ENCODE measurements at regions not wholly inside any gene's neighbourhood (a gene's known extent, or its start where the extent isn't known, plus 50 kb on each side); places are given as distances from the start of the nearest gene placed in this dataset.

DNA sequence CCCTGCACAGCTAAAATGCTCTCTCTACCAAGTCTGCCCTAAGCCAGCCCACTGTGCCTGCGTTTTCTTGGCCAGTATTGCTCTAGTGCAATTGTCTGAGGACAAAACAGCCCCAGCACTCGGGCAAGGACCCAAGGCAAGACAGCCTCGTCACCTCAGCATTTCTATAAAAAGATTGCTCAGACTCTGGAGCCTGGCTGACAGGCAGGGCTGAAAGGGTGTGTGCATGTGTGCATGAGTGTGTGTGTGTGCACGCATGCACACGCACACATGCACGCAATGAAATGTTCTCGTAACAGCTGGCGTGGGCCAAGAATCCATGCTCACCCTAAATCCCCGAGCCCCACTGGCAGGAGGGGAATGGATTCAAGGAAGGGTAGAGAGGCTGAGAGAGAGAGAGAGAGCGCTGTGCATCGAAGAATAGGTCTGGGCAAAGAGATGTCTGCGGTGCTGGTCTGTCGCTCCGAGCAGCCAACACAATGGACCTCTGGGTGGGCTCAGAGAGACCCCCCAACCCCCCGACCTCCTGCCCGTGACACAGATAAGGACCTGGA, 579.2 kb downstream of the BCOR start:
- DNase-seq, result no peak

DNA sequence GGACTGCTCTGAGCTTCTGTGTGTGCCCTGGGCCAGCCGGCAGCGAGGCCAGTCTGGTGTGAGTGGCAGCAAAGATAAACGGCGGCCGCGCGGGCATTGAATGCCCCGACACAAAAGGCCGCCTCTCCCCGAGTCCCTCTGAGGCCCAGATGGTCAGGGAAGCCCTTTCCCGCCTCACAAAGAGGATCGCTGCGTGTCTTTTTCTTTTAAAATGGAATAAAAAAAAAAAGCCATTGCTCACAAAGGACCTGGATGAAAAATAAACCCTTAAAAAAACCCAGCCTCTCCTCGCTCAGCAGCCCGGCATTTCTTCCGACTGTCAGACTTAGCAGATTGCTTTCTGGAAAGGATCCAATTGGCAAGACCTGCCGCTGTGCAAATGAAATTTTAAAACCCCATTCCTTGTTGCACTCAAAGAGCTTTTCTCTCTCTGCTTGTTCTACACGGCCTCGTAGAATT, 578.7 kb downstream of the BCOR start:
- no peak for DNase-seq

DNA sequence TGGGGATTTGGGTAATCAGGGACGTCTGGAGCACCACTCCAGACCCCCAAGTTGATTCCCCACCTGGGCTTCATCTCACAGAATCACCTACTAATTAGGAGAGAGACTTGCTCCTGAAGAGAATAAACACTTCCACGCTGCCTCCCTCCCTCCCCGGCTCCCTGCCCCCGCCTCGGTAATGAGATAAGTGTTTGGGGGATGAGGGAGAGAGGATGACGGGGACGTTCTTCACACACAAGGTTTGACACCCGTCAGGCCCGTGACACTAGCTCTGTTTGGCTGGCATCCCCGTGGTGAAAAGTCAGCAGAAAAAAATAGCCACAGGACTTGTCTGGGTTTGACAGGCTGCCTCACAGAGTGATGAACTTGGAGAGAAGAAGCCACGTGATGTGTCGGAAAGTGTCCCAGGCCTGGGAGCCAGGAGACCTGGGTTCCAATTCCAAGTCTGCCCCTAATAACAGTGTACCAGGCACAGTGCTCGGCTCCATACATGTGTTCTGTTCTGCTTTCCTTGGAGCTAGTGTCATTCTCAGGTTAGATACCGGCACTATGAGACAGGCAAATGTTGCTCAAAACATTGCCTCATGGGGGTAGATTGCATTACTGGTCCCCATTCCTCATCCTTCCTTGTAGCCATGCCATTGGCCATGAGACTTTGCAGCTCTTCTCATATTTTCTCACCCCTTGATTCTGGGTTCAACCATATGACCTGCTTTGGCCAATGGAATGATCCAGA, 578.0 kb downstream of the BCOR start:
- no peak for DNase-seq

DNA sequence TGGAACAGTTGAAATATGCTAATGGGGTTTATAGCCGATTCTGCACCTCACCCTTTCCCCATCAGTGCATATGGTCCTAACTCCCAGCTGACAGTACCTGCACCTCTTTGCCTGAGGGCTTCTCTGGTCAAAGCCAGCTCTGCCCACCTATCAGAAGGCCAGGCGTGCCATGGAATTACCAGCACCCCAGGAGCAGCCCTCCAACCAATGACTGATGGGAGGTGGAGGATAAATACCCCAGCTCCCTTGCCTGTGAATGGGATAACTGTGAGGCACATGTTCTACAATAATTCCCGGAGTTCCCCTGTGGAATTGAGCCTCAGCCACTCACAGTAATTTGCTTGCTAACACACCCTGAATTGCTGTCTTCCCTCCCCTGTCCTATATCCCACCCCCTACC, 572.0 kb downstream of the BCOR start:
- DNase-seq, result no peak

DNA sequence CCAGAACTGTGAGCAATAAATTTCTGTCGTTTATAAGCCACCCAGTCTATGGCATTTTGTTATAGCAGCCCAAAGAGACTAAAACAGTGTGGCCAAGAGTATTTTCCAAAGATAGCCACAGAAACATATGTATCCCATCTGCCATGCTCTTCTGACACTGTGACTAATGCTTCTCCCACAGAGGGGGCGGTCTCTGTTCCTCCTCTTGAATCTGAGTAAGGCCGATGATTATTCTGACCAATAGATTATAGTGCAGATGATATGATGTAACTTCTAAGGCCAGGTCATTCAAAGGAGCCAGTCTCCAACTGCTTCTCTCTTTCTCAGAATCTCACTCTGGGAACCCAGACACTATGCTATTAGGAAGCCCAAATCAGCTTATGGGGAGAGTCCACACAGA, 570.7 kb downstream of the BCOR start:
- DNase-seq, result no peak

DNA sequence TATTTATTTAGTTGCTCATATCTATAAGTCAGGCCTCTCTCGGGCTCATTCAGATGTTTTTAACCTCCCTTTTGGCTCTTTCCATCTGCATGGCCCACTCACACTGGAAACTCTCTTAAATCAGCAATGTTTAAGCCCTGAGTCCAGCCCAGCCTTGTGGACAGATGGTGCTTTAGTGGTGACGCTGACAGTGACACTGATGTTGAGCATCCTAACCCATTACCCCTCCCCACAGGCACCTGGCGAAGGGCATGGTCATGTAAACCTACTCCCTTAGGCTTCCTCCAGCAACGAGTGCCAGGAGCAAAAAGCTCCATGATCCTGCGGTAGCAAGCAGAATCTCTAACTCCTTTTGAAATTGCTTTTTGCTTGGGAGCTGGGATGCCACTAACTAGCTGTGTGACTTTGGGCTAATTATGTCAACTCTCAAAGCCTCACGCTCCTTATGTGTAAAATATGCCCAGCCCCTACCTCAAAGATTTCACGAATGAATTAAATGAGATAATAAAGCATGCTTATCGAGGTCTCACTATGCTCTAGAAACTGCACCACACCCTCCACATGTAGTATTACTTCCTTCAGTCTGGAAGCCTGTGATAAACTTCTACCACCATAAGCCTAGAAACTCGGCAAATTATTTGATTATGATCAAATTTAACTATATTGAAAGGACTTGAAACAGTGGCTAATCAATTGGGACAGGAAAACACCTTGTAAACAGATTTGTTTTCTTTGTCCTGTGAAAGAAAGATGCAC, 569.4 kb downstream of the BCOR start:
- no peak for DNase-seq

DNA sequence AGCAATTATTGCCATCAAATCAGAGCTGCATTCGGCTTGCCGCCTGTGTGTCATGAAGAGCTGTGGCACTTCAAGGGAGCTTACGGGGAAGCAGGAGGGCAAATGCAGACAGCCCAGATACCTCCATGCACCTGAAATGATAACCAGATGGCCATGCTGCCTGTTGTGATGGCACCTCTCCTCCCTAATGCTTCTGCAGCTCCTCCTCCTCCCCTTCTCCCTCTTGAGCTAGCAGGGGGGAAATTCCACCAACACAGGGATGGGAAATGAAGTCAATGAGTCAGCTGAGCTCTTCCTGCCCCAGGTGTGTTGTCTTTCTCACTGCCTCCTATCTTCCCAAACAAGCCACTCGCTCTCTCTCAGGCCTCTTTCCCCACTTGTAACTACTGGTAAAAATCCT, 565.0 kb downstream of the BCOR start:
- DNase-seq, result no peak

DNA sequence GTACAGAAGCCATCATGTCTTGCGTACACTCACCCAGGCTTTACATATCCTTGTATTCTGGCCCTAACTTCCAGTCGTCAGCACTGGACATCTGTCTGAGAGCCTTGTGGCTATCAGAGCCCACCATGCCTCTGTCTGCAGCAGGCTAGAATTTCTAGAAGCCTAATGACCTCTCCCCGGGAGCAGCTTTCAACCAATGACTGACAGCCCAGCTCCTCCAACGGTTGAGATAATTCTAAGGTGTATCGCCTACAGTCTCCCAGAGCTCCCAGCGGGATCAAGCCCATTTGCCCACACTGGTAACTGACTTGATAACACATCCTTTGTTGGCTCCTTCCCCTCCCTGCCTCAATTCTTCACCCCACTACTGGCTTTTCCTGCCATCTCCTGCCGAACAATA, 562.8 kb downstream of the BCOR start:
- DNase-seq, result no peak

DNA sequence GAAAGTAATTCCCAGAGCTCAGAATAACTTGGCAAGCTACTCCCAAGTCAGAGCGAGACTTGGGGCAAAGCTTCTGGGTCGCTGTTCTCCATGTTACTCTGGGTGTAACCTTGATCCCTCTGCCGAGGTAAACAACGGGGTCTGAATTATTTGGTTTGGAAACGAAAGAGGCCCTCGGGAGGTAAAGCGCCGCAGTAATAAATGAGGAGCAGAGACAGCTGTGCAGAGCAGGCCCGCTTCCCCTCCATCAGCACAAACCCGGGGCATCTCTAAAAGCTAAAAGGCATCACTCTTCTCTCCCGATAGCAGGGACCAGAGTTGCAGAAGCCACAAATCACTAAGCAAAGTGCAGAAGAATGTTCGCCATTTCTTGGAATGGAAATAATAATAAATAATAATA, 561.5 kb downstream of the BCOR start:
- no peak for DNase-seq

DNA sequence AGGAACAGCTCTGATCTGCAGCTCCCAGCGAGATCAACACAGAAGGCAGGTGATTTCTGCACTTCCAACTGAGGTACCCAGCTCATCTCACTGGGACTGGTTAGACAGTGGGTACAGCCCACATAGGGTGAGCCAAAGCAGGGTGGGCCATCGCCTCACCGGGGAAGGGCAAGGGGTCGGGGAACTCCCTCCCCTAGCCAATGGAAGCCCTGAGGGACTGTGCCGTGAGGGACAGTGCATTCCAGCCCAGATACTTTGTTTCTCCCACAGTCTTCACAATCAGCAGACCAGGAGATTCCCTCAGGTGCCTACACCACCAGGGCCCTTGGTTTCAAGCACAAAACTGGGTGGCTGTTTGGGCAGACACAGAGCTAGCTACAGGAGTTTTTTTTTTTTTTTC, 555.9 kb downstream of the BCOR start:
- DNase-seq, result no peak

DNA sequence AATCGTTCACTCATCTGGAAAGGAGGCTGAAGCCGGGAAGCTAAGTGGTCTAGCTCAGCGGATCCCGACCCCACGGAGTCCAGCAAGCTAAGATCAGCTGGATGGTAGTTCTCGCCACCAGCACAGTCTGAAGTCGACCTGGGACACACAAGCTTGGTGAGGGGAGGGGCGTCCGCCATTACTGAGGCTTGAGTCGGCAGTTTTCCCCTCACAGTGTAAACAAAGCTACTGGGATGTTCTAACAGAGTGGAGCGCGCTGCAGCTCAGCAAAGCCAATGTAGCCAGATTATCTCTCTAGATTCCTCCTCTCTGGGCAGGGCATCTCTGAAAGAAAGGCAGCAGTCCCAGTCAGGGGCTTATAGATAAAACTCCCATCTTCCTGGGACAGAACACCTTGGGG, 555.4 kb downstream of the BCOR start:
- no peak for DNase-seq

DNA sequence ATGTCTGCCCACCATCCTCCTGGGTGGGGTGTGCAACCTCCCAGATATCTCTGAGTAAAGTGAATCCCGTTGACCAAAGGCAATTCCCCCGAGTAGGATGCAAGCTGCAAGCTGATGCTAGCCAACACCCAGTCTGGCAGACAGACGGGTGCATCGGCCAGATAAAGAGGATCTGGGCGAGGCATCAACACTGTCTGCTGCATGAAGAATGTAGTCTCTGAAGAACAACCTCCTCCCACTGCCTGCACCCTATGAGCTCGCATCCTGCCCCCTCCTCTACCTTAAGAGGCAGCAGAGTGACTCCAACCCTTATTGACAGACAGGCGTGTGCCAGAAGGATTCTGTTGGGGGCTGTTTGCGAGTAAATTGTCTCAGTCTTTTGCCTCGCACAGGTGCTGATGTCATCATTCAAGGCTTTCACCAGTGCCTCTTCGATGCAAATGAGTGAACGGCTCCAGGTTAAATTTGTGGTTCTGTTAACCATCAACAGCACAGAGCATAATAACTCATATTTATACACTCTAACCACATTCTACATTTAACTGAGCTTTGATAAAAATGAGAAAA, 546.9 kb downstream of the BCOR start:
- no peak for DNase-seq

DNA sequence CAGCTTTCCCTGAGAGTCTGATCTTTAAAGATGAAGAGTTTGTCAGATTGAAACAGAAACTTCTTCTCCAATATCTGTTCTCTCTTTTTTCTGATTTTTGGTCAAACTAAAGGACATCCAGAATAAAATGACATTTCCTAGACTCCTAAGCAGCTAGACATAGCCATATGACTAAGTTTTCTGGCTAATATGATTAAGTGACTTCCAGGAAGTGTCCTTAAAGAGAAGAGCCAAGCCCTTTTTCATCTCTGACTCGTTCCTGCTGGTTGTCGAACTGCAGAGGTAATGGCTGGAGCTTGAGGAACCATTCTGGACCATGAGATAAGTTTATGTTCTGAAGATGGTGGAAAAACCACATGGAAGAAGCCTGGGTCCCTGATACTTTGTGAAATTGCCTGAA, 546.0 kb downstream of the BCOR start:
- no peak for DNase-seq

DNA sequence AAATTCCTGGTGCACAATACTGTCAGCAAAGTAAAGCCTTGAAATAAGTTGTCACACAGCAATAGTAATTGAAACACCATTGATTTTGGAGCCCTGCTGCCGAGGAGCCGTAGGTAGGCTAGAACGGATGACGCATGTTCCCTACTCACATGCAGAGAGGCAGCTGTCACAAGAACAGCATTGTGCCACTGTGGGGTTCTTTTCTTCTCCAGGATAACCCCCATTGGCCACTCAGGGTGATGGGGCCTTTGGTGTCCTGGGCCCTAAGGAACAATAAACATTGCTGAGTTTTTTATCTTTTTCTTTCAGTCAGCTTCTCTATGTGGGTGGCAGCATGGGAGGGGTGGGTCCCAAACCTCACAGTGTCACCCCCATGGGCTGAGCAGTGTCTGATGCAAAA, 542.3 kb downstream of the BCOR start:
- no peak for DNase-seq

DNA sequence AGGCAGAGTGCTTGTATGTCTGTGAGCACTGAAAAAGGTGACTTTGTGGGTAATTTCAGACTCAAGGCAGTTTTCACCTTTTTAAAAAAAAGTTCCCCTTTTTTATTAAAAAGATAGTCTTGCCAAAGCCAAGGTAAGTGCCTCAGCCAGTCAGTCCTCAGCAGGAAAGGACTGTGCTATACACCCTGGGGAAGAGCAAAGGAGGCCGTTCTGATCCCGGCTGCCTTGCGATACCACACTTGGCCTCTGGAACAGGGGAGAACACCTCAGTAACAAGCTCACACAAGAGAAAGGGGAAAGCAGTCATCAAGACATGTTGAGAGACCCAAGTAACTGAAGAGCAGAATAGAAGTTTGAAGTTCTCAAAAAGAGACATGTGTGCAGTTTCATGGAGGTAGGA, 541.7 kb downstream of the BCOR start:
- no peak for DNase-seq

DNA sequence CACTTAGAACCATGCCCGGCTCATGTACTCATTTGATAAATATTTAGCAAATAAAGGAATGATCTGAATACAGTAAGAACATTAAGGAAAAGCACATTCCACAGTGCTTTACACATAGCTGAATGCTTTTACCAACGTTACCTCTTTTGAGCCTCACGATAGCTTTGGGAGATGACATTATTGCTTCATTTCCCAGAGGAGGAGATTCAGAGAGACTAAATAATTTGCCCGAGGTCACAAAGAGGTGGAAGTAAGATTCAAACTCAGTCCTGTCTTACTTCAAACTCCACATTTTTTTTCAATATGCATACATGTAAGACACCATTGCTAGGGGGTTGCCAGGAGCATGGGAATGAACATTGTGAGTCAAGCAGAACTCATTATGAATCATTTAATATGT, 538.5 kb downstream of the BCOR start:
- no peak for DNase-seq

DNA sequence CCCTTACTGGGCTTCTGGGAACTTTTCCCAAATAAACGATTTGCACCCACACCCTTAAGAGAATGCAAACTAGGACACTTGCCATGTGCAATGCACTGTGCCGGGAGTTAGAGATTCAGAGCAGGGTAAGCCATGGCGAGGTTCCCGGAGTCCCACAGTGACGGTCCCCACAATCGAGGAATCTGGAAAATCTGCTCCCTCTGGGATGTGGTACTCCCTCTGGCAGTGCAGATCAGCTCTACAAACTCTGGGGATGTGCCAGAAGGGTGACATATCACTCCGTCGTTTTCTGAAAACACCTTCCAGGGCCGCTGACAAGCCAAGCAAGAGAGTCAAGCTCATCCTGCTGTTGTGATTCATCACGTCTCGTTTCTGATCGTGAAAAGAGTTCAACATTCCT, 537.5 kb downstream of the BCOR start:
- DNase-seq, result no peak

DNA sequence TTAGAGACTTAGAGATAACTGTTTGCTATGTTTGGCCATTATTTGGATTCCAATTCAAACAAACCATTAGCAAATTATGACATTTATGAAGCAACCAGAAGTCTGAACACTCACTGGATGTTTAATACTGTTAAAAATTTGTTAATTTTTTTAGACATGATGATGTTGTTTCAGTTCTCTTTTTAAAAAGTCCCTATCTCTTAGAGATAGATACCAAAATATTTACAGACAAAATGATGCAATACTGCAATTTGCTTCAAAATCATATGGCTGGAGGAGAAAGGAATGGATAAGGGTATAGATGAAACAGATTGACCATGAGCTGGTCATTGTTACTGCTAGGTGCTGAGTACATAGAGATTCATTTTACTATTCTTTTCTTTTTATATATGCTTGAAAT, 534.6 kb downstream of the BCOR start:
- no peak for DNase-seq

DNA sequence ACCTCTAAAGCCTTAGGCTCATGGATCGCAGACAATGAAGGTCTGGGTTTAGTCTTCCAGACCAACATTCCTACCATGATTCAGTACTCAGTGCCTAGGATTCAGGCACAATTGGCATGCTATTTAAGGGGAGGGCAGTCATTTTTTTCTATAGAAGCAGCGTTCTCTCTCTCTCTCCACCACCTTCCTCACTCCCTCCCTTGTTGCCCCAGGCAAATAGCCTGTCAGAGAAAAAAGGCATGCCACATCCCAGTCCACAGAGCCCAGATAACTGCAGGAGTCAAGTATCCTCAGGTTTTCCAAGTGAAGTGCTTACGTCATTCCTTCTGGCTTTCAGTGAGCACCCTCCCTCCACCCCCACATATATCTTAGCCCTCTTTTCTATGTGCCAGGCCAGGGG, 533.0 kb downstream of the BCOR start:
- DNase-seq, result no peak

DNA sequence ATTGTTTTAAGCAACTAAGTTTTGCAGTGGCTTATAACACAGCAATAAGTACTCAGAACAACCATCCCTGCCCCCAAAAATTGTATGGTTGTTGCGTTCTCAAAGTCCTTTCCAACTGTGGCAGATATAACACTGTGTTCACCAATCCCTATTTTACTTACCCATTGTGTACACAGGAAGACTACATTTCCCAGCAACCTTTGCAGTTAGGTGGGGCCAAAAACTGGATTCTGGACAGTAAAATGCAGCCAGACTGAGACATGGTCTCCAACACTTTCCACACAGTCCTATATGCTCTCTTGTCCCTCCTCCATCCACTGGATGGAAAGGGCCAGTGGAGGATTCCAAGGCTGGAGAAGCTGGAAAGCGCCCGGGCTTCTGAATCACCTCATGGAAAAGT, 523.6 kb downstream of the BCOR start:
- DNase-seq, result no peak

DNA sequence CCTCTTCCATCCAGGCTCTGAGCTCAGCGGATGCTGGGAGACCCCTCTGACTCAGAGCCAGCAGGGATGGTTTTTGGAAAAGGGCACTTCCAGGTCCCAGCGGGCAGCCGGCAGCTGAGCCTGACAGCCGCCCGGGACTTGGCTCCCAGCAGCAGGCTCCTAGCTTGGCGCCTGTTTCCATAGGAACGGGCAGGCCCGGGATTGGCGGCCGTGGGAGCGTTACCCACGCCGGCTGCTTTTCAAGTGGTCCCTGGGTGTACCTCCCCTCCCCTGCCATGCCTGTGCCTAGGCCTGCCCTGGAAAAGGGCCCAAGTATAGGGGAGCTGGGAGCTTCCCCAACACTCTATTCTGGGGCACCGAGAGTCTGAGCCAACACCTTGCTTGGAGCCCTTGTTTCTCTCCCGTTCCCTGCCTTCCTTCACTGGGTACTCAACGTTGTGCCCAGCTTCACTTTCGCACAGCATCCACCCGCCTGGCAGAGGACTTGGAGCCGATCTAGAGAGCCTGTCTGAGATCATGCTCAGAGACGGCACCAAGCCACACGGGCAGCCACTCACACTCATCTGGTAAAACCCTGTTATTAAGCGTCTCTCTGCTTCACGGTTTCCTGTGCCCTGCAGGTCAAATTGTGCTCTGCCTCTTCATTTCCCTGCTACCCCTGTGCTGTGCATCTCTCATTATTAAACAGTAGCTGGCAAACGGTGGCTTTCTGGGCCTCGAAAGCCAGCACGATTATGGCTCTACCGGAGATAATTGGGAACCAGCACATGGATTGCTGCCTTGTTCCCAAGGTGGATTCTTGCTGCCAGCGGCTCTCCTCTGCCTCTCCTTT, 521.5 kb downstream of the BCOR start:
- DNase-seq, result no peak

DNA sequence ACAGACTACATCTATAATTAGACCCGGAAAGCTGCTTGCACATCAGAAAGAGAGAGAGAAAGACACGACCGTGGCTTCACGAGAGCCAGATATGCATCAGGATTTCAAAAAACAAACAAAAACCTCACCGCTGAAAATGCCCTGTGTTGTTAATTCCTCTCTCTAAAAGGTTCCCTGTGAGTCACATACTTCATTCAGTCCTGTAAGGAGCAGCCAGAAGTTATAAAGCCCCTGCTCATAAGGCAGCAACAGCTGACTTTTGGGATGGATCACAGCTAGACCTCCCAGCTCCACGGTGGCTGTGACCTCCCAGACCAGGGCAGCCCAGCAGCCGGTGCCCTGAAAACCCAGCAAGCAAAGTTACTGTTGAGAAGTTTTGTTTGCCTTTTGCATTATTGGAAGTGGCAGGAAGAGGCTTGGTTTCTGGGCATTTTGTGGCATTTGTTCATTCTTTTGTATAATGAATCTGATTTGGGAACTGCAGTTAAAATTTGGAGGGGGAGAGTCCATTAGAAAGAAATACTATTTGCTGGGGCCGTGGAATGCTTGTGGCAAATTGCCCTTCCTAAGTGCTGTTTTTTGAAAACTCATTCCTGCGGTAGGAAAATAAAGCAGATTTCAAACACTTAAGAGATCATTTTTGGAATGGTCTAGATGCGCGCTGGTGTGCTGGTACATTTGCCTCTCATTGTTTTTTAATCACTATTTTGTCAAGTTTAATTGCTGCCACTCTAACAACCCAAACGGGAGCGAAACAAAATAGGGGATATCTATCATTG, 520.4 kb downstream of the BCOR start:
- no peak for DNase-seq
